ENCODE measurements at regions not wholly inside any gene's neighbourhood (a gene's known extent, or its start where the extent isn't known, plus 50 kb on each side); places are given as distances from the start of the nearest gene placed in this dataset.

GRCh38 chr16:66278111-66278531, 88.4 kb upstream of the CDH5 start:
- TF ChIP-seq, protein P1, sequence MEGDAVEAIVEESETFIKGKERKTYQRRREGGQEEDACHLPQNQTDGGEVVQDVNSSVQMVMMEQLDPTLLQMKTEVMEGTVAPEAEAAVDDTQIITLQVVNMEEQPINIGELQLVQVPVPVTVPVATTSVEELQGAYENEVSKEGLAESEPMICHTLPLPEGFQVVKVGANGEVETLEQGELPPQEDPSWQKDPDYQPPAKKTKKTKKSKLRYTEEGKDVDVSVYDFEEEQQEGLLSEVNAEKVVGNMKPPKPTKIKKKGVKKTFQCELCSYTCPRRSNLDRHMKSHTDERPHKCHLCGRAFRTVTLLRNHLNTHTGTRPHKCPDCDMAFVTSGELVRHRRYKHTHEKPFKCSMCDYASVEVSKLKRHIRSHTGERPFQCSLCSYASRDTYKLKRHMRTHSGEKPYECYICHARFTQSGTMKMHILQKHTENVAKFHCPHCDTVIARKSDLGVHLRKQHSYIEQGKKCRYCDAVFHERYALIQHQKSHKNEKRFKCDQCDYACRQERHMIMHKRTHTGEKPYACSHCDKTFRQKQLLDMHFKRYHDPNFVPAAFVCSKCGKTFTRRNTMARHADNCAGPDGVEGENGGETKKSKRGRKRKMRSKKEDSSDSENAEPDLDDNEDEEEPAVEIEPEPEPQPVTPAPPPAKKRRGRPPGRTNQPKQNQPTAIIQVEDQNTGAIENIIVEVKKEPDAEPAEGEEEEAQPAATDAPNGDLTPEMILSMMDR (IDR thresholded peaks at IDR 0.05), result no peak
- TF ChIP-seq POLR2A (IDR thresholded peaks at IDR 0.05), result no peak

All from uterus (tissue), 2 donors.